AG09319 (cell line): ENCODE measurements at regions not wholly inside any gene's neighbourhood (a gene's known extent, or its start where the extent isn't known, plus 50 kb on each side); places are given as distances from the start of the nearest gene placed in this dataset.

Experiments used
- DNase-seq: peaks from one replicate; pipeline ENCODE4 v3.0.0-alpha.2; 2010; ENCODE audit warnings: low read depth; ENCODE audit errors: extremely low read depth
- CTCF ChIP-seq: IDR thresholded peaks from 2 replicates; pipeline ENCODE4 v1.5.1; 2011; ENCODE audit warnings: low read depth, mild to moderate bottlenecking, inconsistent platforms, low read length, moderate library complexity

GRCh38 chr6:71103130-71103529 lies 146.3 kb upstream of the B3GAT2 start:
- TF ChIP-seq CTCF = no peak
- no peak for DNase-seq

- no peak for DNase-seq
- TF ChIP-seq CTCF = no peak
Observed at GRCh38 chr6:71103641-71104040, 146.8 kb upstream of the B3GAT2 start.

GRCh38 chr6:71106276-71106675 lies 149.4 kb upstream of the B3GAT2 start:
- no peak for DNase-seq
- no peak for TF ChIP-seq CTCF

- TF ChIP-seq CTCF = no peak
- no peak for DNase-seq
Observed at GRCh38 chr6:71107911-71108420, 151.1 kb upstream of the B3GAT2 start.

GRCh38 chr6:71114544-71114943 lies 157.7 kb upstream of the B3GAT2 start:
- DNase-seq = no peak
- no peak for TF ChIP-seq CTCF

- no peak for TF ChIP-seq CTCF
- DNase-seq = no peak
Observed at GRCh38 chr6:71114986-71115385, 158.1 kb upstream of the B3GAT2 start.

GRCh38 chr6:71119560-71119959 lies 162.7 kb upstream of the B3GAT2 start:
- no peak for DNase-seq
- TF ChIP-seq CTCF = no peak
